ENCODE measurements at regions not wholly inside any gene's neighbourhood (a gene's known extent, or its start where the extent isn't known, plus 50 kb on each side); places are given as distances from the start of the nearest gene placed in this dataset.
A peak's percentile ranks its signal among the peaks of the same experiment; 100 is the strongest.

- DNase-seq: no peak
These were observed 238.4 kb downstream of the CDCA7 start for GRCh38 chr2:173593109-173593508.

- no peak for DNase-seq
These were observed 241.6 kb downstream of the CDCA7 start for GRCh38 chr2:173596244-173596643.

GRCh38 chr2:173598525-173598924 is 243.9 kb downstream of the CDCA7 start:
- no peak for DNase-seq

- DNase-seq: no peak
These were observed 245.2 kb downstream of the CDCA7 start for GRCh38 chr2:173599821-173600359.

- no peak for DNase-seq
These were observed 247.6 kb downstream of the CDCA7 start for GRCh38 chr2:173602153-173602795.

- DNase-seq: no peak
These were observed 251.3 kb downstream of the CDCA7 start for GRCh38 chr2:173605994-173606393.

GRCh38 chr2:173606619-173607248 is 252.1 kb downstream of the CDCA7 start:
- DNase-seq: no peak

- no peak for DNase-seq
These were observed 253.1 kb downstream of the CDCA7 start for GRCh38 chr2:173607606-173608311.

GRCh38 chr2:173611121-173611520 is 256.4 kb downstream of the CDCA7 start:
- no peak for DNase-seq

- no peak for DNase-seq
These were observed 257.7 kb downstream of the CDCA7 start for GRCh38 chr2:173612354-173612753.

- DNase-seq: no peak
These were observed 258.7 kb downstream of the CDCA7 start for GRCh38 chr2:173613386-173613785.

- DNase-seq: no peak
These were observed 259.7 kb downstream of the CDCA7 start for GRCh38 chr2:173614265-173614930.

- DNase-seq: no peak
These were observed 269.0 kb downstream of the CDCA7 start for GRCh38 chr2:173623438-173624319.

- DNase-seq: no peak
These were observed 270.6 kb downstream of the CDCA7 start for GRCh38 chr2:173625315-173625714.

- DNase-seq: no peak
These were observed 274.4 kb downstream of the CDCA7 start for GRCh38 chr2:173629076-173629475.

- DNase-seq: no peak
These were observed 275.9 kb downstream of the CDCA7 start for GRCh38 chr2:173630425-173631126.

GRCh38 chr2:173631127-173631460 is 276.4 kb downstream of the CDCA7 start:
- peak; percentile 73 for DNase-seq

- DNase-seq: no peak
These were observed 289.5 kb downstream of the CDCA7 start for GRCh38 chr2:173644146-173644545.

GRCh38 chr2:173647681-173648311 is 293.1 kb downstream of the CDCA7 start:
- peak; percentile 55 for DNase-seq

GRCh38 chr2:173648816-173649215 is 294.1 kb downstream of the CDCA7 start:
- DNase-seq: no peak

GRCh38 chr2:173649527-173650219 is 295.0 kb downstream of the CDCA7 start:
- DNase-seq: no peak
